ENCODE measurements at regions not wholly inside any gene's neighbourhood (a gene's known extent, or its start where the extent isn't known, plus 50 kb on each side); places are given as distances from the start of the nearest gene placed in this dataset.
"Not testable (repeated sequence)": the region's sequence is repeated elsewhere in the genome, so short reads cannot be mapped to it uniquely, and the experiment has no call there.

- no peak for DNase-seq (ENCODE audit: low spot score)
Observed at GRCh38 chr4:57182132-57182874, 72.1 kb upstream of the IGFBP7 start.

GRCh38 chr4:57173136-57173535, 63.0 kb upstream of the IGFBP7 start:
- not testable (repeated sequence) for DNase-seq (ENCODE audit: low spot score)

- DNase-seq (ENCODE audit: low spot score): no peak
Observed at GRCh38 chr4:57172065-57172464, 61.9 kb upstream of the IGFBP7 start.

DNA sequence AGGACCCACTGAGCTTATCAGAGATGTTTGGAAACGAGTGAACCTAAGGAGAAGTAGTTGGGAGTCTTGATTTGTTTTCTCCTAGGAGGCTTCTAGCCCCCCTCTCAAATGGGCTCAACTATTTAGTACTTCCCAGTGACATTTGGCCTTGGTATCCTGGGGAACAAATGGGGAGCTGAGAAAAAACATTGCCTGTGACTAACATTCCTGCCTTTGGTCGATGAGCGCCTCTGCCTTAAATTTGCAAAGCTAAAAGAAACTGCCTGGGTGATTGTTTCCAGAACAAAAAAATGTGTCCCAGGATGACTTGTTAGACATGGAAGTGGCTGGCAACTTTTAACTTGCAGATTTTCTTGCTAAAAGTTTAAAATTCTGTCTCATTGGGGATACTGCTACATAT, 58.8 kb upstream of the IGFBP7 start:
- DNase-seq (ENCODE audit: low spot score): no peak

DNA sequence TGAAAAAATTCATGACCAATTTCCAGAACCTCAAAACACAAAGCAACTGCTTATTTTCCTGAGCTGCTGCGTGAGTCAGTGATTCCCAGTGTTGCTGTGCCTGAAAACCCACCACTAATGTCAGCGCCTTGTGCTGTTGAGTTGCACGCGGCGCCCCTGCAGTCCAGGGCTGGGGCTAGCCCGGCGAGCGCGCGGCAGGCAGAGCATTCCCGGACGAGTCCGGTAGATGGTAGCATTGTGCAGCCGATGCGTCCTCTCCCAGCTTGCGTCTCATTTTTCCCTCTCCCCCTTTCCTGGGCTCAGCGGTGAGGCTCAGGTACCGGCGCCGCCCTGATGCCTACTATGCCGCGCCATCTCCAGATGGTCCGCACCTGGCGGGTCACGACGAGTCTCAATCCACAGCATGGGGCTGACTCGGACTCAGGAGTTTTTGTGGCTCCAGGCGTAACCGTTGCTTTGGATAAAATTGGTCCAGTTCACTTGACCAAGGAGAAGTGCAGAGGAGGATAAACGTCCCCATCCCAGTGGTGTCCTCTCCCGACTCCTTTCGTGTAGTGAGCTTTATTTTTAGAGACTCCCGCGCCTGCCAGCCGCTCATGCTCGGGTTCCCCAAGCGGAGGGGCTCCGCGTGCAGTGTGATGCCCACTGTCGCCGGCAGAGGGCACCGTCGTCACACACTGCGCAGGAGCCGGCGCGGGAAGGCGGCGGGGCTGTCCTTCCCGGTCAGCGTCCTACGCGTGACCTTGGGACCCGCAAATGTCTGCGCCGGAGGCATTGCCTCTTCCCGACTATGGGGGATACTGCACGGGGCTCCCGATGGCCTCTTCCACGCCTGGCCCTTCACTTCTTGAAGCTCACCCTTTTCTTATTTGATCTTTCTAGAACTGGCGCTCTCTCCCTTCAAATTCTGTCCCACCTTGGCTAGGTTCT, 53.6 kb upstream of the IGFBP7 start:
- DNase-seq (ENCODE audit: low spot score): peak; percentile 83

- no peak for DNase-seq (ENCODE audit: low spot score)
Observed at GRCh38 chr4:57162499-57163019, 52.4 kb upstream of the IGFBP7 start.

Data from ureter (tissue), 1 donor.